CD4-positive, alpha-beta T cell treated with Interleukin-15 for 4 hours (primary cell): ENCODE measurements at regions not wholly inside any gene's neighbourhood (a gene's known extent, or its start where the extent isn't known, plus 50 kb on each side); places are given as distances from the start of the nearest gene placed in this dataset.

Source experiments
- DNase-seq: peaks from one replicate; pipeline ENCODE4 v3.0.0-alpha.2; 2020; ENCODE audit warnings: low spot score

DNA sequence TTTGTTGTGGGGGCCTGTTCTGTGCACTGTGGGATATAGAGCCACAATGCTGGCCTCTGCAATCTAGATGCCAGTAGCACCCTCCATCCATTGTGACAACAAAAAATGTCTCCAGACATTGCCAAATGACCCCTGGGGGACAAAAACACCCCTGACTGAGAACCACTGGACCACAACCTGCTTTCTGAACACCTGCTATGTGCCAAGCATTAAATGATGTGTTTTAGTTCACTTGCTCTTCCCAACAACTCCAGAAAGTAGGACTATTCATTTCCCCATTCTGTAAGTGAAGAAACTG is 367.0 kb upstream of the ERCC4 start:
- DNase-seq: no peak

DNA sequence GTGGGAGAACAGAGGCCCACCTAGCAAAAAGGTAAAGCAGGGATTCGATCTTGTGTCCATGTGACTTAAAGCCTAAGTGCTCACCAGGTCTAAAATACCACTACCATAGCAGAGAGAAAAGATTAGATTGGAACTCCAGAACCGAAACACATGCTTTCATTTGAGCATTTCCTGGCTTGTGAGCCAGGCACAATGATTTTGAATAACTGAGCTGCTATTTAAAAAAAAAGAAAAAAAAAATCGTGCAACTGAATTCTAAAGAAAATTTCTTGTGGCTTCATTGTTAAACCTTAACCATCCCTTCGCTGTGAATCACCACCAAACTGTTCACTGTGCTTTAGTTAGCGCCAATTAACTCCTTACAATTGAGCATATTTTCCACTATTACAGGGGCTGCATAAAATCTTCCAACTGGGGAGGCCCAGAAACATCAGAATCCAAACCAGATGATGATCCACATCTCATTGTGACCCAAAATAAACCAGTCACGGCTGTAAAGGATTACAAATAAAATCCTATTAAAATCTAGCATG is 366.4 kb upstream of the ERCC4 start:
- no peak for DNase-seq

GRCh38 chr16:13554005-13554404 is 365.9 kb upstream of the ERCC4 start:
- DNase-seq: no peak

GRCh38 chr16:13554643-13555042 is 365.3 kb upstream of the ERCC4 start:
- DNase-seq: no peak

DNA sequence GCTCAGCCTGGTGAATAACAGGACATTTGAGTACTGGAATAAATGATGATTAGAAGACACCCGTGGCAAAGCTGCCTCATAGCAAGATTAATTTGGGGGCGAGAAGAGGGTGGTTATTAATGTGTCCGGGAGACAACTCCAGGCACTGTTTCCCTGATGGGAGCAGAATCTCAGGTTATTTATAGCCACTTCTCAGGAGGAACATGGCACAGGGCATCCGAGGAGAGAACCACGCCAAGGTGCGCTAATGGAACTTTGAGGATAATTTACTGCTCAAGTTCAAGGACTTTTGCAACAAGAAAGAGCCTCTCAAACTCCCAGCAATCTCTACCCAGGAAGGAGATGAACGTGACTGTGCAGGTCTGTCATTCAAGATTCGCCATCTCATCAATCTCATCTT is 362.5 kb upstream of the ERCC4 start:
- no peak for DNase-seq

DNA sequence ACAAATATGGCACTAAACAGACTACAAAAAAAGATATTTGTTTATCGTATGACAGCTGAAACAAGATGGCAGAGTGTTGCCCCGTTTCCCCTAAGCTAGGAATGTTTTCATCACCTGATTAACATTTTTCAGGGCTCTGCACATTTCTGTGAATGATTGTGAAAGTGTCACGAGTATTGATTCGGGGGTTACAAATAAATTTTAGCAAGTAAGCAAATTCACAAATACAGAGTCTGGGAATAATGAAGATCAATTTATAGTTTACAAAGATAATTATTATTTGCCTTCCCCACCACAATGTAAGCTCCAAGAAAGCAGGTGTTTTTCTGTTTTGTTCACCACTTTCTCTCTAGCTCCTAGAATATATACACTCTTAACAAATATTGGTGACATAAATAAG is 361.2 kb upstream of the ERCC4 start:
- no peak for DNase-seq

- DNase-seq: no peak
Measured at GRCh38 chr16:13559624-13560023, 360.3 kb upstream of the ERCC4 start.

DNA sequence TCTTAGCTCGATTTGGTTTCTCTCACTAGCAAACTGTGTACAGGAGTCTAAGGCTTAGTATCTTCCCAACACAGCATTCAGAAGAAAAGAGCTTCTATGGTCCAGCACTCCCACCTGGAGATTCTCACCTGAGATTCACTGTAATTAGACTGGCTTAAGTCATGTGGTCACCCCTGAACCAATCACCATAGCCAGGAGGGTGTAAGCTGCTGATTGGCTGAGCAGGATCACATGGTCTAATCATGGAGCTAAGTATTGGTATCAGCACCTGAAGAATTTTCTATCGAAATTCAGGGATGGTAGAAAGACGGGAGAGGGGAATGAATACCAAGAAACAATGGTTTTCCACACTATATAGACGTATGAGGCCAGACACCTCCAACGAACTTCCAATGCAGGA is 359.8 kb upstream of the ERCC4 start:
- no peak for DNase-seq

DNA sequence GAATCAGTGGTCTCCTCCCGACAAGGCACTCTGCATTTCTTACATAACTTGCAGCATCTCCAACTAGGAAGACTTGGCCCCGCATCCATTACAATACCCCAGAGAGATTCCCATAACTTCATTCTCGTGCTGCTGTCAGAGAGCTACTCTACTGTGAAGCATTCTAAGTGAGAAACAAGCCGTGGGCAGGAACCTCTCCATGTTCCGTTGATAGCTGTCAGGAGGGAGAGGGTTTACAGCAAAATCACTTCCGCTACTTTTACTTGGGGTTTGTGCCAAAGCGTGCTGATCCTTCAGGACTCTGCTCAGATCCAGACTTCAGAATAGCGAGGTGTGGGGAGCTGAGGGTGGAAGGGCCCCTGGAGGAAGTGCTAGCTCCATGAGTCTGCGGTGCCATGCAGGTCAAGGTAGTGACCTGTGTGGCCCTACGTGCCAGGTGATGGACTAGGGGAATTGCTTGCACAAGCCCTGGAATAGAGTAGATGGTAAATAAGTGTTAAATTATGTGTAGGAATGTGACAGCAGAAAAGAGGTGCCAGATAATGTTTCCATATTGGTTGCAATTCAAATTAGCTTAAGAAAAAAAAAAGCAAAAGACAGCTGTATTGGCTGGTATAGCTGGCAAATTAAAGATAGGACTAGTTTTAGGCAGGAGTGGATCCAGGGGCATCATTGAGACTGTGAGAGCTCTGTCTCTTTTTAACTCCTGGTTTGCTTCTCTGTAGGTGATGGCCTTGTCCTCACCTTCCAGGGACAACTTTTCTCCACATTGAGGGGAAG is 358.5 kb upstream of the ERCC4 start:
- no peak for DNase-seq

- DNase-seq: no peak
Measured at GRCh38 chr16:13568803-13569202, 351.2 kb upstream of the ERCC4 start.

DNA sequence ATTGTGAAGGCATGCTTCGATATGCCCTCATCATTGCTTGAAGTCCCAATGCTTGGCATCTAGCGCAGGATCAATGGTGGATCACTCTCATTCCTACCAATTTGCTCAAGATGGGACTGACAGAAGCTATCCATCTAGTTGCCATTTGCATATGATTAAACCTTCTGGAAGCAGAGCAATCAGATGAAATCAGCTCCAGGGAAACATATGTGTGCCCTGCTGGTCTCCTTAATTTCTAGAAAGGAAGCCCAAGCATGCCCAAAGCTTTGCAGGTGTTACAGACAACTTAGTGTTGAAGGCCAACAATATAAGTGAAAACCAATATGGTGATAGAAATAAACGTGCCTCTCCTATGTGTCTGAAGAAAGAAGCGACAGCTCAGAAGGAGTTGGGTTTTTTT is 350.0 kb upstream of the ERCC4 start:
- no peak for DNase-seq

- no peak for DNase-seq
Measured at GRCh38 chr16:13571036-13571435, 348.9 kb upstream of the ERCC4 start.

- DNase-seq: no peak
Measured at GRCh38 chr16:13573903-13574302, 346.1 kb upstream of the ERCC4 start.

DNA sequence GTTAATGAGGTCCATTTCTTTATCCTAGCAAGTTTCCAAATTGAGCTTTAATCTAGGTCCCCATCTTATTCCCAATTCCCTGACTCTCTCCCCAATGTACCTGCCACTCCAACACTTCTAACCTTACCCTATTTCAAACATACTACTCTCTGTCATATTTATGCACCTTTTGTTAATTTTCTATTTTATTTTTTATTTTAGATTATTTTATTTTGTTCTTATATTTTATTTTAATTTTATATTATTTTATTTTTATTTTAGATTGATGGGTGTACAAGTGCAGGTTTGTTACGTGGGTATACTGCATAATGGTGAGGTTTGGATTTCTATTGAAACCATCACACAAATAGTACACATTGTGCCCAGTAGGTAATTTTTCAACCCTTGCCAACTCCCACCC is 333.9 kb upstream of the ERCC4 start:
- DNase-seq: no peak

- DNase-seq: no peak
Measured at GRCh38 chr16:13587181-13587580, 332.8 kb upstream of the ERCC4 start.

DNA sequence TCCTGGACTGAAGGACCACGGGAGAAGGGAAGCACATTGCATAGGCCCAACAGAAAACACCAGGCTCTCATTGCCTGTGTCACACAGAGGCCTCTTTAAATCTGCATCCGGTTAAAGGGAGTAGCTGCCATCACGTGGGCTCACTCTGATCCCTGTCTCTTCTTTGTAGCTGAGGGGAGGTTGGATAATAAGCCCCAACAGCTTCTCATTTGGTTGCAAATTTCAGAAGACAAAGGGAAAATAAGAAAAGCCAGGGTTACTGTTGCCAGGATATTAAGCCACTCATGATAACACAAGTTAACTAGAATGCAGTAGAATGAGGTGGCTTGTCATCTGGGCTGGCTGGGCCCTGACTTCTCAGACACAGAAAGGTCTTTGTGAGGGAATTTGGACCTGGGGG is 325.1 kb upstream of the ERCC4 start:
- no peak for DNase-seq

DNA sequence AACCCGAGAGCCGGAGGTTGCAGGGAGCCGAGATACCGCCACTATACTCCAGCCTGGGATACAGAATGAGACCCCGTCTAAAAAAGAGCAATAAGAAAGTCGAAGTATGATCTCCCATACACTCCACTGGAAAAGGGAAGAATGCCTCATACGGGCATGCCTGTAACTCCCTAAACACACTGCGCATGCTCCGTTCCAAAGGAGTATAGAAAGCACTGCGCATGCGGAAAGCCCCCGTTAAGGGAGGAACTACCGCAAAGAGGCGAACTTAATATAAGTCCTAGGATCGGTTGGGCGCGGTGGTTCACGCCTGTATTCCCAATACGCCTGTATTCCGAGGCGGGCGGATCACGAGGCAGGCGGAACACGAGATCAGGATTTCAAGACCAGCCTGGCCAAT is 313.1 kb upstream of the ERCC4 start:
- DNase-seq: no peak

DNA sequence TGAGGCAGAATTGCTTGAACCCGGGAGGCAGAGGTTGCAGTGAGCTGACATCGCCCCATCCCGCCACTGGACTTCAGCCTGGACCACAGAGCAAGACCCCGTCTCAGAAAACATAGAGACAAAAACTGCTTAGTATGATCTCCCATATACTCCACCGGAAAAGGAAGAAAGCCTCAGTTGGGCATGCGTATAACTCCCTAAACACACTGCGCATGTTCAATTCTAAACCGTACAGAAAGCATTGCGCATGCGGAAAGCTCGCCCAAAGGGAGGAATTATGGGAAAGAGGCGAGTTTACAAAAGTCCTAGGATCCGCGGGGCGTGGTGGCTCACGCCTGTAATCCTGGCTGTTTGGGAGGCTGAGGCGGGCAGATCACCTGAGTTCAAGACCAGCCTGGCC is 312.7 kb upstream of the ERCC4 start:
- DNase-seq: no peak

DNA sequence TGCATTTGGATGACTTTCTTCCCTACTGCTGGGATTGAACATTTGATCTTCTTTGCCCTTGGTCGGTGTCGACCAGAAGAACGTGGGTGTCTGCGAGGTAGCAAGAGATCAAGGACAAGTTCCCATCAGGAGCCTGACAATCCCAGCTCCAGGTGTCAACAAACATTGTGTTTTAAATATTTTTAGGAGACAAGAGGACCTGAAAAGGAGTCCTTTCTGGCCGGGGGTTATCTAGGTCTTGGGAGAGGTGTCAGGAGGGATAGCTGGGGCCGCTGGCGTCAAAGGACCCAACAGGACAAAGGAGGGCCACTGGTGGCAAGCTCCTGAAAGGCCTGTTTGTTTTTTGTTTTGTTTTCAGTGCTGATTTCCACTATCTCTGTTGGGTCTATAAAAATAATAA is 308.4 kb upstream of the ERCC4 start:
- DNase-seq: no peak

GRCh38 chr16:13612623-13613022 is 307.3 kb upstream of the ERCC4 start:
- no peak for DNase-seq

DNA sequence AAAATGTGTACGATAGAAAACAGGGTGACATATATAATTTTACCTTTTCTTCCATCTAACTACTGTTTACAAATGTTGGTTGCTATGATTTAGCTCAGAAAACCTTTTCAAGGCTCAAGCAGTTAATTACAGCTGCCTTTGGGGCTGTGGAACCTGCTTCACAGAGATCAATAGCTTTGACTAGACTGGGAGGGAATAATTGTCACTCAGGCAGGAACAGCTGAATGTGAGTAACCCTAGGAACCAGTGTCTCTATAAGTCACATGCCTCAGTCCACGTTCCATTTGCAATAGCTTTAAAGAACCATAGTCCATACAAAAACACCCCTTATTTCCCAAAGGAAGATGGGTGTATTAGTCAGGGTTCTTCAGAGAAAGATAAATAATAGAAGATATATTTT is 306.8 kb upstream of the ERCC4 start:
- DNase-seq: no peak

DNA sequence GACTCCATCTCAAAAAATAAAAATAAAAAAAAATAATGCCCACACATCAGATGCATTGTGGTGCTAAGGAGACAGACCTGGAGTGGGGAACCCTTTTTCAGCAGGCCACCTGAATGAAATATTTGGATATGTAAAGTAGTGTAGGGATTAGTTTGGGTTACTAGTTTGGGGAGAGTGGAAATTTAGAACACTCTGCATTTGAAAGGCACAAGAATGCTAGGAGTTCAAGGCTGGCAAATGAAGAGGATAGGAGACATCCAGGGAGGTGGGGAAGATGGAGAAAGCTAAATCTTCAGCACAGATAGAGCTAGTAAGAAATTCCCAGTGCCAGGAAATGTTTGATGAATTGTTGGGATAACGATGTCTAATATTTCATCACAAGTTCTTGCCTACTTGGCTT is 298.3 kb upstream of the ERCC4 start:
- DNase-seq: no peak

- no peak for DNase-seq
Measured at GRCh38 chr16:13628156-13628555, 291.8 kb upstream of the ERCC4 start.

DNA sequence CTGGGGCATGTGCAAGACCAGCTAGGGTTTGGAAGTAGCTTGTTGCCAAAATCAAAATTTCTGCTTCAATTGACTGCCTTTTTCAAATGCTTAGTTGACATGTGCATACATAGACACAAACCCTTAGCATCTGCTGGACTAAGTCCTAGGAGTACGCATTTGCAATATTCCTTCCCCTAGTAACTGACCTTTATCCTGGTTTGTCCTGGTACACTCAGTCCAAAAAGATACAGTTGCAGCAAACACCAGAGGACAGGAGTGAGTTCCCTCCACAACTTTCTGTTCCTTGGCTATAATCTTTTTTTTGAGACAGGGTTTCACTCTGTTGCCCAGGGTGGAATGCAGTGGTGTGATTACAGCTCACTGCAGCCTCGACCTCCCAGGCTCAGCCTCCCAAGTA is 290.2 kb upstream of the ERCC4 start:
- no peak for DNase-seq

DNA sequence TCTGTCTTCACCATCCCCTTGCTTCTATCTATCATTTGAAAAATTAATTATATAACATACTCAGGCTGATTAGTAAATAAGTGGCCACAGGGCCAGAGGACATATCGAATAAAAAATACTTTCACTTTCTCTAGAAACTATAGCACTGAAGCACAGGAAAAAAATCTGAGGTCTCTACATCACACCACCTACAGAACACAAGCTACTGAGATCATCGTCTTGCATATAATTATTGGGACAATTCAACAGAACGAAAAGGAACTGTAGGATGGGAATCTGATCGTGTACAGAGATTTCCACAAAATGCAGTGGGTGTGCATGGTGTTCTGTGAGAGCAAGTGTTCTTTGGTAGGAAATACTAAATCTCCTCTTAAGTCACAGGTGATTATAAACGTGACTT is 289.6 kb upstream of the ERCC4 start:
- no peak for DNase-seq
